ENCODE measurements at regions not wholly inside any gene's neighbourhood (a gene's known extent, or its start where the extent isn't known, plus 50 kb on each side); places are given as distances from the start of the nearest gene placed in this dataset.
"Not testable (repeated sequence)": the region's sequence is repeated elsewhere in the genome, so short reads cannot be mapped to it uniquely, and the experiment has no call there.

DNA sequence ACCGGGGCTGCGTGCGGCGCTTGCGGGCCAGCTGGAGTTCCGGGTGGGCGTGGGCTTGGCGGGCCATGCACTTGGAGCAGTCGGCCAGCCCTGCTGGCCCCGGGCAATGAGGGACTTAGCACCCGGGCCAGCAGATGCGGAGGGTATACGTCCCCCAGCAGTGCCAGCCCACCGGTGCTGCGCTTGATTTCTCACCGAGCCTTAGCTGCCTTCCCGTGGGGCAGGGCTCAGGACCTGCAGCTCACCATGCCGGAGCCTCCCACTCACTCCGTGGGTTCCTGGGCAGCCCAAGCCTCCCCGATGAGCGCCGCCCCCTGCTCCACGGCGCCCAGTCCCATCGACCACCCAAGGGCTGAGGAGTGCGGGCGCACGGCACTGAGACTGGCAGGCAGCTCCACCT is 51.4 kb upstream of the INPP4B start:
- DNase-seq (ENCODE audit: low read depth): not testable (repeated sequence)

DNA sequence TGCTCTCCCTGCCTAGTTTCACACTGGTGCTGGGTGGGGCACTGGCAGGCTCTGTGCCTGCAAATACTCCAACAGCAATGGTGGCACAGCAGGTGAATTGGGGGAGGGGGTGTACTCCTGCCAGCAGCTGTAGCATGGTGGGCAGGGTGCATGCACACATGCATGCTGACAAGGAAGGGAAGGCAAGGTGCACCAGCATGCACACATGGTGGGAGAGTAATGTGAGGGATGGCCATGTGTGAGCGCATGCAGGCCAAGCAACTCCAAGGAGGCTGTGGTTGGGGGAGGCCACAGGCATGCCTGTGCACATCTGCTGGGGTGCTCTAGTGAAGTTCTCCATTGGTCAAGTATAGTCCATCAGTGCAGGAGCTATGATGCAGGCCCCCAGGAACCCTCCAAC is 54.5 kb upstream of the INPP4B start:
- DNase-seq (ENCODE audit: low read depth): no peak

DNA sequence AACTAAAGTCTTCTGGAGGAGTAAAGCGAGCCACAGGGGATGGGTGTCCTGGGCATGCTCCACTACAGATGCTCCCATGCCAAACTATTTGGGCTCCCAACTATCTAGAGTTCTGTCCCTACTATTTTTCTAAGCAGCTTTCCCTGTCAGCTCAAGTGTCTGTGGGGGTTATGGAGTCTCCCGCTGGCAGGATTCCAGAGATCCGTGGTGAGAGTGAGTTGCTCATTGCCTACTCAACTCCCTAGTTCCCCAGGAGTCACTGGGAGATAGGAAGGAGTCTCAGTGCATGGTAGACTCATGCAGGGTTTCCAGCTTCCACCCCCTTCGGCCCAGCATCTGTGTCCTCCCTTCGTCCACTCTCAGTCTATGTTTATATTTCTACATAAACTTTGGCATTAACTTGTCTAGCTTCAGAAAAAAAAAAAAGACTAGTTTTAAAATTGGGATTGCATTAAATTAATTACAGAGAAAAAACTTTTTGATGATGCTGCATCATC is 55.1 kb upstream of the INPP4B start:
- peak; percentile 70 for DNase-seq (ENCODE audit: low read depth)

DNA sequence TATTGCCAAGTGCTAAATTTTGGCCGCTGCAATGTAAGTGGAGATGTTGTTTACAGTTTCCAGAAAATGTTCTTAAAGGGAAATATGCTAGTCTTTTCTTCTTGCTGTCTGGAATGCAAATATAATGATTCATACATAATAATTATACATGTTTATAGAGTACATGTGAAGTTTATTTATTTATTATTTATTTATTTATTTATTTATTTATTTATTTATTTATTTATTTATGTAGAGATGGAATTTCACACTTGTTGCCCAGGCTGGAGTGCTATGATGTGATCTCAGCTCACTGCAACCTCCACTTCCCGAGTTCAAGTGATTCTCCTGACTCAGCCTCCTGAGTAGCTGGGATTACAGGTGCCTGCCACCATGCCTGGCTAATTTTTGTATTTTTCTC is 57.5 kb upstream of the INPP4B start:
- not testable (repeated sequence) for DNase-seq (ENCODE audit: low read depth)

DNA sequence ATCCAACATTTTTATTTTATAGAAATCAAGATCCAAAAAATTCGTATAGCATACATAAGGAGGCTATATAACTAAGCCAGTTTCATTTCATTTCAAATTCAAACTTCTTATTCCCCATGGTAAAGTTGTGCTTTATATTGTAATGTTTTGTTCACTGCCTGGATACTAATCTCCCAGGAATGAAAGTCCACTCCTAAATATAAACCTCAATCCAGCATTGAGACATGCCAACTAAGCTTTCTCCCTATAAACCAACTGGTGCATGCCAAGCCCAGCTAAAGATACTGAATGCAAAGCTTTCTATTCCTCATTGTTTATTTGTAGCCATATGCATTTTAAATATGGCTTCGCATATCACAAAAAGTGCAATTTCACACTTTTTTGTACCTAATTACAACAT is 63.8 kb upstream of the INPP4B start:
- peak; percentile 48 for DNase-seq (ENCODE audit: low read depth)

DNA sequence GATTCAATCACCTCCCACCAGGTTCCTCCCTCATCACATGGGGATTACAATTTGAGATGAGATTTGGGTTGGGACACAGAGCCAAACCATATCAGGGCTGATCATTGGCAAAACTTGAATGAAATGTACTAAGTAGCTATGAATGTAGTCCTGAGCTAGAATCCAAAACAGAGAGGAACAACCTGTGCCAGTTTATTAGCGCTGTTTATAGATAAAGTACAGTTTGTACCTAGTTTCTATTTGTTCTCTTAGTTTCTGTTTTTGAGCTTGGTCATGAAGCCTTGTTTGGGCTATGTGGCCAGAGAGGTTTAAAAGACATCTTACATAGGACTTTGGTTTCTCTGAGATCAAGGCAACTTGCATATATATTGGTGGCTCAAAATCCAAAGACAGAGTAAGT is 66.9 kb upstream of the INPP4B start:
- DNase-seq (ENCODE audit: low read depth): no peak

DNA sequence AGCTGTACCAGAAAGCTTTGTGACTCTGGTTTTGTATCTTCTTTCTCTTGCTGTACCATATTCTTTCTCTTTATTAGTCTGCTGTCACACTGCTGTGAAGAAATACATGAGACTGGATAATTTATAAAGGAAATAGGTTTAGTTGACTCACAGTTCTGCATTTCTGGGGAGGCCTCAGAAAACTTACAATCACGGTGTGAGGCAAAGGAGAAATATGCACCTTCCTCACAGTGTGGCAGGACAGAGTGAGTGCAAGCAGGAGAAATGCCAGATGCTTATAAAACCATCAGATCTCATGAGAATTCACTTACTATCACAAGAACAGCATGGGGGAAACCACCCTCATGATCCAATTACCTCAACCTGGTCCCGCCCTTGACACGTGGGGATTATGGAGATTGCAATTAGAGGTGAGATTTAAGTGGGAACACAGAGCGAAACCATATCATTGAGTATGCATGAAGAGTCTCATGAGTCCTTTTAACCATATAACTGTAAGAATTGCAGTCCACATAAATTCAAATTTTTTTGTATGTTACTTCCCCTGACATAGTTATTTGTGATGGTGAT is 67.4 kb upstream of the INPP4B start:
- peak; percentile 15 for DNase-seq (ENCODE audit: low read depth)

DNA sequence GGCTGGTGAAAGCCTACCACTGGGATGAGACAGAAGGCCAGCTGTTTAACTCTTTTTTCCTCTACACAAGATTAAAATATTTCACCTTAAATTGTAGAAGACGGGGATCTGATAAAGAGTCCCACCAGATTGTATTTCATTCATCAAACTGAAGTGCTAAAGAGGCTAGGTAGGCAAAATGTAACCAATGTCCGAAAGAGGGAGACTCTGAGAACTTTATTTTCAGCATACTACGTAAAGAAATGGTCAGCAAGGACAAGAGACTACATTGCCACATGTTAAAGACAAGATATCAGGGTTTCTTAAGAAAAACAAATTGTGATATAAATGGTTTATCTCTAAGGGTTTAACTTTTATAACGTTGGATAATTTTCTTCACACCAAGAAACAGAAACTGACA is 71.6 kb upstream of the INPP4B start:
- peak; percentile 10 for DNase-seq (ENCODE audit: low read depth)

DNA sequence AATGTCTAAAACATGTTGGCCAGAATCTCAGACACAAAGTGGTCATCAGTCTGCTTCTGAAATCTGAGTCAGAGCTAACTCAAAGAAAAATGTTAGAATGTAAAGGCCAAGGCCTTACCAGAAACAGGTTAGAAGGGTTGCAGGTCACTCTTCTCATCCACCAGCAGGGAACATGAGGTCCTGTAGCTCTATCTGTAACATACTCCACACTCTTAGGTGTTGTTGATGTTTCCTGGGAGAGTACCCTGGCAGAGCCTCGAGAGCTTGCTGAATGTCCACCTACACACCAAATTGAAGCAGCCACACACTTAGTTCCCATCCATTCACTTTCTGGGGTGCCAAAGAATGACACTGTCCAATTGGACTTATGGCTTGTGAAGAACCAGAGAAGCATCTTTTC is 76.6 kb upstream of the INPP4B start:
- no peak for DNase-seq (ENCODE audit: low read depth)

DNA sequence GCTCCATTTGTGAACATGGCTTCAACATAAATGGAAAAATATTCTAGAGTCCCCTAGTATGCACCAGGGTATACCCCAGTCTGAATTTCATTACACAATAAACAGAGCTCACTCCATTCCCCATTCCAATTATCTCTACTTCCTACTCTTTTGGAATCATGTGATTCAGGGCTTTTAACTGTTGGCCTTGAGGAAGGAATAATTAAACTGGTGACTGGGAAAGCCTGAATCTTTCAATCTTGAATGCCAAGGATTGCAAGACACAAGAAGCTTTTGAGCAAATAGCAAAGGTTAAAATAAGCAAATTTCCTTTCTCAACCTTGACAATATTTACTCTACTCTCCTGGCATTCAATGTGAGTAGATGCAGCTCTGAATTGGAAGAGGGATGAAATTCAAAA is 77.5 kb upstream of the INPP4B start:
- no peak for DNase-seq (ENCODE audit: low read depth)

DNA sequence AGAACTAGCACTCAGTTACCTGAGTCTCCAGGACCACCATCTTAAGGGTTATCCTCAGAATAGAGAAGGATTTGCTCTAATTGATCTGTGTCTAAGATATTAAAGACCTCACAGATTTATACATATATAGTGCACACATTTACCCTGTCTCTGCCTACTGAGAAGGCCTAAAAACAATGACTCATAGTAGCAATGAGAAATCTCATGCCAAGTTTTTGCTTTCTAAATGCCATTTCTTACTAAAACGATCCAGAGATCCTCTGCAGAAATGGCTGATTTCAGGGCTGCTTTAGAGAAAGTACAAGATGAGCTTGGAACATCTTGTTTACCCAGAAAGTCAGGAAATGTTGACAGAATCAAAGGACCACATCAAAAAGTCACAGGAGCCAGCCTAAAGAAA is 79.1 kb upstream of the INPP4B start:
- peak; percentile 32 for DNase-seq (ENCODE audit: low read depth)

DNA sequence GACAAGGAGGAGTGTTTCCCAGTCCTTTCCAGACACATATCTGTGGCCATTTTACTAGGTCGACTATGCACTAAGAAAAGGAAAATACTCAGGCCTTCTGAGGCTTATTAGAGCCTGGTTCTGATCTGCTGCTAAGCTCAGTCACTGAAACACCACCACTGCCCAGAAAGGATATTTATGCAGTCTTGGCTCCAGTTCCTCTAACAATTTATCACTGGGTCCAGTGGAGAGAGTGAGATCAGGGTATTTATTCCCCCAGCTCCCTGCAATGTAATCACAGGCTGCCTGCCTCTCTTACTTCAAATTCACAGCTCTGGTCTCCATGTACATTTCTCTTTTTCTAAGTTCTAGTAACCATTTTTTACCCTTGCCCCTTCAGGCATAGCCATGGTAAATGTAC is 81.6 kb upstream of the INPP4B start:
- no peak for DNase-seq (ENCODE audit: low read depth)

DNA sequence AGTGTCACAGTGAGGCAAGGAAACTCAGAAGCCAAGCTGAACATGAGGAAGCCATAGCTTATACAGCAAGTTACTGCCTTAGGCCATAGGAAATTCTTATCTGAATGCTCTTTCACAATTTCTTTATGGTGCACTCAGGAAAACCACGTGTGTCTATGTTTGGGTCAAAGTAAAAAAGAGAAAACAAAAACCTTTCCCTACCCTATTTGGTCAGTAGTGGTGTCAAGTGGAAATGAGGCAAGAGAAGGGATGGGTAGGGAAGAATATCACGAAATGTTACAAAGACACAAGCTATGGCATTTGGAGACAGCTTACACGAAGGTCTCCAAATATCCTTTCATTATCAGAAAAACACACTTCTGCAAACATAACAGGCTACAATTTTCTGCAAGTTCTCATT is 83.4 kb upstream of the INPP4B start:
- DNase-seq (ENCODE audit: low read depth): no peak

DNA sequence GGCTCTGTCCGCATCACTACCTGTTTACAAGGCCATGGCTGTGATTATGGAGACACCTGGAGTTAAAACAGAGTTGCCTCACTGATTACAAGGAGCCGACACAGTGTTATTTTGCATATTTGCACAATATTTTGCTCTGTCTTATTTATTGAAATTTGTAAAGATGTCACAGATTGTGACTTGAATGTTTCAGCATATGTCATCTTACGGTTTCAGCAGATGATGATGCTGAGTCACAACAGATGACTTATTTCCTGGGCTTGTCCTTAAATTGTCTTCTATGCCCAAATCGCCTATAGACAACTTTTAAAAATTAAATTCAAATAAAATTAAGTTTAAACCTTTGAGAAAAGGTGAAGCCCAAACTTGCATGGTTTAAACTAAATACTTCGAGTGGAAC is 87.1 kb upstream of the INPP4B start:
- DNase-seq (ENCODE audit: low read depth): peak; percentile 22

DNA sequence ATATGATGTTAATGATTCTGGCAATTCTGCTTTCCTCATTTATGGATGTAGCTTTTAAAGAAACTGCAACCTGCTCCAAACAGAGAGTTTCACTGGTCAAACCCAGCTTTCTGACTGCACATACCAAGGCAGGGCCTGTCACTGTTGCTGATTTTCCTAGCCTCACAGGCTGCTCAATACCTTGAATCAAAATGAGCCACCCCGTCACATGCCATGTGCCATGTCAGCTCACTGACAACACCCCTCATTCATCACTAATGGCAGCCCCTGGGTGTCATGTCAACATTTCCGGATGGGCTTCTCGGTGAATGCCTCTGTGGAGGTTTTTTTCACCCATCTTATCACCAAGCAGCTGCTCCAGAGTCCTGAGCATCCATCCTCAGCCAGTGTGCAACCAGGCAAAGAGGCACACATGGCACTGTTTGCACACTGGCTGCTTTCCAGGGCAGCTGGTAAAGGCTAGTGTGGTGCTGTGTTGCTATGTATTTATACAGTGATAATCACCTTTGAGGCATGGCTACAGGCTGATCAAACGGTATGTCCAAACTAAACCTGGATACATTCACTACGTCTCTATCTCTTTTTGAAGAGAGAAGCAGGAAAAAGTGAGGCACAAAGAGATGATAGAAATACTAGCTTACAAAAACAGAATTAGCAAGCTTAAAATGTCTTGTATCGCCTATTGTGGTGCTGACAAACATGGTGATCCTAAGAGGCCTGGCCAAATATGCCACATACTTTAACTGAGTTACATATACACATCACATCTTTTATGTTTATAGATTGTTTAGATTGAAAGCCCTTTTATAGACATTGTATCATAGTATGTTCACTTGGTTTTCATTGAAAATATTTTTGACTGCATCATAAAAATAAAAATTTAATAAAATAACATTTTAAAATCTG is 94.6 kb upstream of the INPP4B start:
- DNase-seq (ENCODE audit: low read depth): peak; percentile 21

DNA sequence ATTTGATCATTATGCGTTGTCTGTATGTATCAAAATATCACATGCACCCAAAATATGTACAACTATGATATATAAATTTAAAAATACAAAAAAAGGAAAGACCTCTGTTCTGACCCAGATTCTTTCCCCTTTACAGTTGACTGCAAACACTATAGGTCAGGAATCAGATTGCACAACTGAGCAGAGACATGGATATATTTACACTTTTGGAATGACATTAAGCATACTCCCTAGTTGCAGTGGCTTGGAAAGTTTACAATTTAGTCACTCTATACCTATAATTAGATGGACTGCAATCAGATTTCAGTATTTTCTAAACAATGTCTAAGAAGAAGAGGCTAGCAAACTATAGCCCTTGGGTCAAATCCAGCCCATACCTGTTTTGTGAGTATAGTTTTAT is 98.5 kb upstream of the INPP4B start:
- no peak for DNase-seq (ENCODE audit: low read depth)

DNA sequence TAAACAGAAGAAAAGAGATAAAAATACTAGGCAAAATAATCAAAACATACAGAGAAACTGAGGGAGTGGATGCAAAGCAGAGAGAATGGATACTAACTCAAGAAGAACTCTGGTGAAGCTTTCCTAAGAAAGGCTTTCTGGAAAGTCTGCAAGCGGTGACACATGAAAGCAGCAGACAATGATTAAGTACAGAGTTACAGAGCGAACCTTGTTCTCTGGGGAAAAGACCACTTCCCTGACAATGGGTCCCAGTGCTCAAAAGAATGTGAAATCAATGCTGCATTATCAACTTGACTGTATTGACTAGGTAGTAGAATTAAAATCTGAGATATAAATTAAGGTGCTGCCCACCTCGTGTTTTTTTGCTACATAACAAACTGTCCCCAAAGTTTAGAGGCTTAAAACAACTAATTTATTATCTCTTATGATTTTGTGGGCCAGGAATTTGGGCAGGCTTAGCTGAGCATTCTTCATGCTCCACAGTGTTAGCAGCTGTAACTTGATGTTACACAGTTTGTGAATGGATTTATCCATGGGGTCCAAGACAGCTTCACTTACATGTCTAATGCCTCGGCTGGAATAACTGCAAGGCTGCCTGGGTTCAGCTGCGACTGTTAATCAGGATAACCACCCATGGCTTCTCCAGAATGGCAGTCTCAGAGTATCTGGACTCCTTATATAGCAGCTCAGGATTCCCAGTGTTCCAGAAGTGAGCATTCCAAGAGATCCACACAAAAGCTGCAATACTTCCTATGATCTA is 106.9 kb upstream of the INPP4B start:
- no peak for DNase-seq (ENCODE audit: low read depth)

DNA sequence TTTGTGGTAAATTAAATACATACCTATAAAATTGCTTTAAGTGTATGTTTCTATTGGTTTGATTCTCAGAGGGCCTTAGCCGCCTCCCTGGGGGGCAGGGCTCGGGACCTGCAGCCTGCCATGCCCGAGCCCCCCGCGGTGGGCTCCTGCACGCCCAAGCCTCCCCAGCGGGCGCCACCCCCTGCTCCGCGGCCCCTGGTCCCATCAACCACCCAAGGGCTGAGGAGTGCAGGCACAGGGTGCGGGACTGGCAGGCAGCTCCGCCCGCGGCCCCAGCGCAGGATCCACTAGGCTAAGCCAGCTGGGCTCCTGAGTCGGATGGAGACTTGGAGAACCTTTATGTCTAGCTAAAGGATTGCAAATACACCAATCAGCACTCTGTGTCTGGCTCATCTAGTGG is 108.3 kb upstream of the INPP4B start:
- DNase-seq (ENCODE audit: low read depth): no peak

DNA sequence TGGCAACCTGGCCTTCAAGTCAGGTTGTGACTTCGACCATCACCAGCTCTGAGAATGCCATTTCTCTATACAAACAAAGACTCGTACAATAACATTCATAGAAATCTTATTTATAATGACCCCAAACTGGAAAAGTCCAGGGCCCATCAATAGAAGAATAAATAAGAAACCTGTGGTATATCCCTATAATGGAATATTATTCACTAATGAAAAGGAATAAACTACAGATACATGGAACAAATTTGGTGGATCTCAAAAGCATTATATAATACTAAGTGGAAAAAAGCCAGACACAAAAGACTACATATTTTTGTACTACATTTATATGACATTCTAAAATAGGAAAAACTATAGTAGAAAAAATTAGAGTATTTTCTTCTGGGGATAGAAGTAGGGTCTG is 109.4 kb upstream of the INPP4B start:
- DNase-seq (ENCODE audit: low read depth): no peak

DNA sequence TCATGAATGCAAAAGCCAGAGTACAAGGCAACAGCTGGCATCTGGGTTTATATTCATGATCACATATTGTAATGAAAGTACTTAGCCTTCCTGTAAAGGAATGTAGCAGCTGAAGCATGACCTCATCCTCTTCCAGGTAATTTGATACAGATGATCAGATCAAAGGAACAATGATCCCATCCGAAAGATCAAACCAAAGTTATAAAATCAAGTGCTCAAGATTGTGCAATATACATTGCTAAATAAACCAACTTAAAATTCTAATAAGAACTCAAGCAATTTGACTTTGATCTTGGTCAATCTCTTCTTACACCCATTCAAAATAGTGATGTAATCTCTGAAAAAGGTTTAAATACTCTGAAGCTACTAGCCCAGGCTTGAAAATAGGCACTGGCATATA is 113.1 kb upstream of the INPP4B start:
- peak; percentile 92 for DNase-seq (ENCODE audit: low read depth)

DNA sequence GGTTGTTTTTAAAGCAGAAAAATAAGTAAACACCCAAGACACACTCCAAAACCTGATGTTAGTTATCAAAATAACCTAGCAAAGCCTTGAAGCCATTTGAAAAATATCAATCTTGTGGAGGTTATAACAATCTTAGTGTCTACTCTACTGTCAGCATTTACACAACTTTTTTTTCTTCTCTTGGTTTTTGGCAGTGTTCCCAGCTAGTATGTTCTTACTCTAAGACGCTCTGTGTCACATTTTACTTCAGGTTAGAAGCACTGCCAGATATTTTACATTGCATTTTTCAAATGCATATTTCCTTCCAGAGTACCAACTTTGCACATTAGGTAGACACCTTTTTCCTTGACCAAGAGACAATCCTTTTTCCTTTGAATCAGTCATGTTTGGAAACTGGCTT is 114.0 kb upstream of the INPP4B start:
- DNase-seq (ENCODE audit: low read depth): peak; percentile 41

DNA sequence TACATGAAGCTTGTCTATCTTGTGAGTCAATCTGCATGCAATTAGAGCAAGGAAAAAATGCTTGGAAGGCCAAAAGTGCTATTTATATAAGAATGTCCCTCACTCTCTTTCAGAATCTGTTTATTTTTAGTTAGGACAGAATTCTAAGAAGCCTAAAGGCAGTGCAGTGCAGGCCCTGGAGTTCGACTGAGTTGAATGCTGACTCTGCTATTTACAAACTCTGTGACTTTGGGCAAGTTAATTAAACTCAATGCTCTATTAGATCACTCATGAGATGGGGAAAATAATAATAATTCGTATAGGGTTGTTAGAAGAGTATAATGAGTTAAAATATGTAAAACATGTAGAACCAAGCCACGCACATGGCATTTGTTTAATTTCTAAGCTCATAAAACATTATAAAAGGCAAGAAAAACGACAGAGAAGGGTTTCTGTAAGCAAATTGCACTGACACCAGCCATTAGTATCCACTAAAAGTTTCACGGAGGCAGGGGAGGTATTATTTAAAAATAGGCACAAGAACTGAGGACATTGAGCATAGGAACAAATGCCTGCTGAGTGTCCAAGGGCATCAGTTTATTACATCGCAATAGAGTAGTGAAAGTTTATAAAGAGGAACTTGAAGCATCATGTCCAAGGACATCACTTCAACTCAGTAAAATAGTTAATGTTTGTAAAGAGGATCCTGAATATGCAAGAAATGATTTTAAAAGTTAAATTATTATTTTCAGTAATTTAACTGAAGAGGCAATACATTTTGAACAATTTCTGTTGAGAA is 115.0 kb upstream of the INPP4B start:
- DNase-seq (ENCODE audit: low read depth): no peak
